Fibroblast of lung (primary cell): ENCODE measurements at regions not wholly inside any gene's neighbourhood (a gene's known extent, or its start where the extent isn't known, plus 50 kb on each side); places are given as distances from the start of the nearest gene placed in this dataset.

Experiments
- EZH2 ChIP-seq: IDR thresholded peaks from 2 replicates; pipeline ENCODE4 v1.5.1; 2012; ENCODE audit warnings: low read length, control low read depth, mild to moderate bottlenecking; ENCODE audit errors: missing control alignments
- TF ChIP-seq, protein P1 (sequence below), 2 donors: IDR thresholded peaks in 1 of 2; conservative IDR thresholded peaks in 1 of 2; 1 replicate in 1 of 2; 2 replicates in 1 of 2; pipeline ENCODE4 v1.5.1; 2011 to 2012; ENCODE audit warnings: low read length in 2 of 2, control low read depth in 1 of 2, inconsistent platforms in 1 of 2, low read depth in 1 of 2, mild to moderate bottlenecking in 1 of 2

DNA sequence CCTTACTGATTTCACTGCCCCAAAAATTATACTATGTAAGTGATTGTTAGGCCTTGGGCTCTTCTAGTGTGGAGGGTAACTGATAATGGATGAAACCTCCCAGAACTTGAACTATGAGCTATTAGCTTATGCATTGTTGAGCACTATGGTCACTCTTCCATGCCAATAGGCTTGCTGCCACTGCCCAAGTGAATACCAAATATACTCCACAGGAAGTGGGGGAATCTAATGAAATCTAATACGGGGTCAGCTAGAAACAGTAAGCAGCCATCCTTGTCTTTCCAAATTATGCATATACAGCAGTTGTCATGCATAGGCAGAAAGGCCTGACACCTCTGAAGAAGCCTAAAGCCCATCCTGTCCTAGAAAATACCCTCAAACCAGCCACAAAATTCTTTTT, 198.7 kb upstream of the PTBP2 start:
- TF ChIP-seq, protein P1, sequence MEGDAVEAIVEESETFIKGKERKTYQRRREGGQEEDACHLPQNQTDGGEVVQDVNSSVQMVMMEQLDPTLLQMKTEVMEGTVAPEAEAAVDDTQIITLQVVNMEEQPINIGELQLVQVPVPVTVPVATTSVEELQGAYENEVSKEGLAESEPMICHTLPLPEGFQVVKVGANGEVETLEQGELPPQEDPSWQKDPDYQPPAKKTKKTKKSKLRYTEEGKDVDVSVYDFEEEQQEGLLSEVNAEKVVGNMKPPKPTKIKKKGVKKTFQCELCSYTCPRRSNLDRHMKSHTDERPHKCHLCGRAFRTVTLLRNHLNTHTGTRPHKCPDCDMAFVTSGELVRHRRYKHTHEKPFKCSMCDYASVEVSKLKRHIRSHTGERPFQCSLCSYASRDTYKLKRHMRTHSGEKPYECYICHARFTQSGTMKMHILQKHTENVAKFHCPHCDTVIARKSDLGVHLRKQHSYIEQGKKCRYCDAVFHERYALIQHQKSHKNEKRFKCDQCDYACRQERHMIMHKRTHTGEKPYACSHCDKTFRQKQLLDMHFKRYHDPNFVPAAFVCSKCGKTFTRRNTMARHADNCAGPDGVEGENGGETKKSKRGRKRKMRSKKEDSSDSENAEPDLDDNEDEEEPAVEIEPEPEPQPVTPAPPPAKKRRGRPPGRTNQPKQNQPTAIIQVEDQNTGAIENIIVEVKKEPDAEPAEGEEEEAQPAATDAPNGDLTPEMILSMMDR (conservative IDR thresholded peaks at IDR 0.05 in 1 of 2, IDR thresholded peaks at IDR 0.05 in 1 of 2; ENCODE audit: low read depth in 1 of 2, low read length in 2 of 2), result no peak
- no peak for TF ChIP-seq EZH2
